Muscle of leg (tissue), 3 donors: ENCODE measurements at regions not wholly inside any gene's neighbourhood (a gene's known extent, or its start where the extent isn't known, plus 50 kb on each side); places are given as distances from the start of the nearest gene placed in this dataset.

Source experiments
- DNase-seq: peaks from one replicate; pipeline ENCODE4 v3.0.0; 2013
- H3K27ac ChIP-seq: one replicate; pipeline ENCODE4 v1.5.1; 2013; ENCODE audit warnings: mild to moderate bottlenecking, low read length, control low read depth
- H3K27me3 ChIP-seq: one replicate; pipeline ENCODE4 v1.6.1; 2013; ENCODE audit warnings: low read length; ENCODE audit not compliant: control insufficient read depth, insufficient read depth
- H3K36me3 ChIP-seq: one replicate; pipeline ENCODE4 v1.6.1; 2013; ENCODE audit warnings: low read length; ENCODE audit not compliant: control insufficient read depth, insufficient read depth
- H3K4me1 ChIP-seq: one replicate; pipeline ENCODE4 v1.6.1; 2013; ENCODE audit warnings: low read length; ENCODE audit not compliant: control insufficient read depth, insufficient read depth
- H3K4me3 ChIP-seq: one replicate; pipeline ENCODE4 v1.5.1; 2013; ENCODE audit warnings: low read length, control low read depth
- H3K9me3 ChIP-seq: replicated peaks from 2 replicates; pipeline ENCODE4 v1.6.1; 2013; ENCODE audit warnings: low read depth, low read length; ENCODE audit not compliant: control insufficient read depth
- WGBS: methylation state at CpG from one replicate; pipeline ENCODE4 v1.1.5; 2013; ENCODE audit warnings: missing lambda C conversion rate; ENCODE audit not compliant: insufficient coverage; 5-methylcytosine and 5-hydroxymethylcytosine counted together

DNA sequence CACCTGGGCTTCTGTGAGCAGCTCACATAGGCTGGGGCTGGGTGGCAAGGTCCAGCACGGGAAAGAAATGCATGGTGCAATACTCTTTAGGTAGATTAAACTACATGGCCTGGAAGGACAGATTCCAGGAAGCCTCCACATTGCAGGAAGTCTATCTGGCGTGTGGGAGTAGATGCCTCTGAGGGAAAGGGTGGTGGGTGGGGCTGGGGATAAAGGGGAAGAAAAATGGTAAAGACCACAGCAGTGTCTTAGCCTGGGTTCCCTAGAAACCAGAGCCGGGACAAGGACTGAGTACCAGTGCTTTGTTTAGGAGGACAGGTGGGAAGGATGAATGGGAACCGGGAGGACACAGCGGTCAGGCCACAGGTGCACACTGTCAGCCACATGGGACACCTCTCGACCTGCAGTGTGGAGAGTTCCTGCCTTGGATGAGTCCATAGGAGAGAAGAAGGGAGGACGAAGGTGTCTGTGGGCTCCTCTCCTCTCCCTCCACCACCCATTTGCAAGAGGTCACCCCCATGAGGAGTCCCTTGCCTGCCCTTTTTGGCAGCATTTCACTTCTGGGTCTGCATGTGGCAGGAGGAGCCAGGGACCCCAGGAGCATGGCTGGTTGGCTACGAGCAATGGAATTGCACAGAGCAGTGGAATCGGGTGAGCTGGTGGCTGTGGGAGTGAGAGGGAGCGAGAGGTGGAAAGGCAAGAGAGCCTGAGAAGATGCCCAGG is 91.5 kb upstream of the HS6ST1 start:
- Histone ChIP-seq H3K36me3 (no peaks in the 10 kb centered on the region), H3K27me3 (no peaks in the 10 kb centered on the region), H3K9me3 (no peaks in the 10 kb centered on the region), H3K4me3 (no peak overlapping the region), H3K27ac (no peak overlapping the region), H3K4me1 (peaks cover 17% of the 10 kb centered on the region)
- DNase-seq = no peak
- 90% methylated on average over 7 of the region's 10 CpGs for WGBS

GRCh38 chr2:128410758-128411215 is 92.1 kb upstream of the HS6ST1 start:
- Histone ChIP-seq H3K27me3 (no peaks in the 10 kb centered on the region), H3K36me3 (no peaks in the 10 kb centered on the region), H3K9me3 (no peaks in the 10 kb centered on the region), H3K4me3 (no peak overlapping the region), H3K27ac (no peak overlapping the region), H3K4me1 (peaks cover 17% of the 10 kb centered on the region)
- DNase-seq = no peak
- WGBS = 88% methylated on average over 6 of the region's 8 CpGs

DNA sequence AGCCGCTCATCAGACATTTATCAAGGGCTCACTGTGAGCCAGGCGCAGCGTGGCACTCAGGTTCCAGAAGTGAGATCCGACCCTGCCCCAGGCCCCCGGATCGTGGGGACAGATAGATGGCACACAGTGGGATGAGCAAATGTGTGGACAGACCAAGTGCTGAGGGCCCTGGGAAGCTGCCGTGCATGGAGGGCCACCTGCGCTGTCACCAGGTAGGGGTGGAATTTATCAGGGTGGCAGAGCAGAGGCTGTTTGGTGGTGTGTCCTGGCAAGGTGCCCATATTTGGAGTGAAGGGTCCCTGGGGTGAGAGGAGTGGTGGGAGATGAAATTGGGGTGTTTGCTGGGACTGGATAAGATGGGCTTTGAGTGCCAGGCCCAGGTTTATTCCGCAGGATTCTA is 92.8 kb upstream of the HS6ST1 start:
- 89% methylated on average over 8 of the region's 9 CpGs for WGBS
- no peaks in the 10 kb centered on the region for H3K9me3 ChIP-seq

DNA sequence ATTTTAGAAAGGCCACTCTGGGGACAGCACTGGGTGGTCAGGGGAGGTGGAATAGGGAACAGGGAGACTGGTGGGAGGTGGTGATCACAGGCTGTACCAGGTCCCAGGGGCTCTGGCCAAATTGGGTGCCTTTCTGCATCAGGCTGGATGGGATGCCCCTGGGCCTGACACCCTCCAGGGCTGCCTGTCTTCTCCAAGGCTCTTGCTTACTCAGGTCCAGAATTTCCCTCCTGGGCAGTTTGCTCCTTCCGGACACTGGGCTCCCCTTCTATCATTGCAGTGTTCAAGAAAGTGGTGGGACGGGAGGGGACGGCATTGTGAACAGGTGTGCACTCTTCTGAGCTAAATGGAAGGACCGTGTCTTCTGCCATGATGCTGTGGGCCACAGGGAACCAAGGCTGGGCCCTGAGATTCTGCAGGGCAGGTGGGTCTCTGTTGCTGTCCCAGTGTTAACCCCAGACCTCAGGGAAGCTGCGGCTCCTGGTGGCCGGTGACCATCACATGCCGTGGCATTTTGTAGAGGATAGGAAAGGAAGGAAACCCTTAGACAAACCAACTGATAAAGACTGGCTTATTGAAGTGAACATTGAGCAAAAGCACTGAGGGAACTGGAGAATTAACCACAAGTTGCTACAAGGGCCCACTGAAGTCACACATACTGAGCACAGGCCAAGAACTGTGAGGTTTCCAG is 93.7 kb upstream of the HS6ST1 start:
- 85% methylated on average over 4 of the region's 7 CpGs for WGBS
- Histone ChIP-seq H3K4me1 (peaks cover 12% of the 10 kb centered on the region), H3K4me3 (no peak overlapping the region), H3K27ac (no peak overlapping the region), H3K9me3 (no peaks in the 10 kb centered on the region), H3K36me3 (no peaks in the 10 kb centered on the region), H3K27me3 (no peaks in the 10 kb centered on the region)
- DNase-seq = no peak

More for the DNA sequence above, 92.8 kb upstream of the HS6ST1 start:
- Histone ChIP-seq H3K27ac (no peak overlapping the region), H3K27me3 (no peaks in the 10 kb centered on the region), H3K36me3 (no peaks in the 10 kb centered on the region), H3K4me1 (peaks cover 14% of the 10 kb centered on the region), H3K4me3 (no peak overlapping the region)
- DNase-seq = no peak

- no peak overlapping the region for H3K4me3 ChIP-seq
- H3K4me1 ChIP-seq = peaks cover 12% of the 10 kb centered on the region
- DNase-seq = no peak
- H3K36me3 ChIP-seq = no peaks in the 10 kb centered on the region
- H3K27ac ChIP-seq = no peak overlapping the region
- no peaks in the 10 kb centered on the region for H3K27me3 ChIP-seq
- WGBS = 75% methylated on average over 5 of the region's 10 CpGs
- no peaks in the 10 kb centered on the region for H3K9me3 ChIP-seq
These were observed 94.5 kb upstream of the HS6ST1 start for GRCh38 chr2:128413014-128413717.

DNA sequence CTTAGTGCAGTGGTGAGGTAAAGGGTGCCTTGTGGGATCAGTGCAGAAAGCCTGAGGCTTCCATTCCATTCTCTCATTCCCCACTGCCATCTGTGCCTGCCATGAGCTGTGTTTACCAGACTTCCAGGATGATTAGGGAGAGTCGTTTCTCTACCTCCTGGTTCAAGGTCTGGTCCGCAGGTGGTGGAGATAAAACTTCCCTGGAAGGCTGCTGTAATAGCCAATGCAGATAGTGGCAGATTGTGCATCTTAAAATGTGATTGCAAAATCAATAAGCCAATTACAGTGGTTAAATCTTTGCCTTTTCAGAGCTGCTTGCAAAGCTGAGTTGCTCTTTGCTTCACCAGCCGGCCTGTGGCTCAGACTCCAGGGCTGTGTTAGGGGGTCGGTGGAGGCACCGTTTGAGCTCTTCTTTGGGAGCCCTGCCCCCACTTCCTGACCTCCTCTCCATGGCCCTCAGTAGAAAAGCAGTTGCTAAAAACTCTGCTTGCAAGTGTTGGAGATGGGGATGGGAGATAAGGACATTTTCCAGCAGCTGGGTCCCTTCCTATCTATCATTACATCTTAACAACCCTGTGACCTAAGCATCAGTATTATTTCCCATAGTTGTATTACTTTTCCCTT is 95.2 kb upstream of the HS6ST1 start:
- no peak for DNase-seq
- 0% methylated on average over 1 of the region's 5 CpGs for WGBS
- Histone ChIP-seq H3K27ac (no peak overlapping the region), H3K27me3 (no peaks in the 10 kb centered on the region), H3K4me3 (no peak overlapping the region), H3K36me3 (no peaks in the 10 kb centered on the region), H3K4me1 (peaks cover 5% of the 10 kb centered on the region), H3K9me3 (no peaks in the 10 kb centered on the region)

- no peak overlapping the region for H3K4me3 ChIP-seq
- no peak for DNase-seq
- no peaks in the 10 kb centered on the region for H3K36me3 ChIP-seq
- no peaks in the 10 kb centered on the region for H3K9me3 ChIP-seq
- H3K4me1 ChIP-seq = peaks cover under 1% of the 10 kb centered on the region
- no peak overlapping the region for H3K27ac ChIP-seq
- H3K27me3 ChIP-seq = no peaks in the 10 kb centered on the region
- WGBS = 100% methylated on average over 2 of the region's 3 CpGs
These were observed 95.7 kb upstream of the HS6ST1 start for GRCh38 chr2:128414351-128414750.

- WGBS = 100% methylated on average over 1 of the region's 4 CpGs
- H3K27ac ChIP-seq = no peak overlapping the region
- H3K36me3 ChIP-seq = no peaks in the 10 kb centered on the region
- no peaks in the 10 kb centered on the region for H3K9me3 ChIP-seq
- no peak for DNase-seq
- no peaks in the 10 kb centered on the region for H3K4me1 ChIP-seq
- no peak overlapping the region for H3K4me3 ChIP-seq
- no peaks in the 10 kb centered on the region for H3K27me3 ChIP-seq
These were observed 96.5 kb upstream of the HS6ST1 start for GRCh38 chr2:128414946-128415778.

DNA sequence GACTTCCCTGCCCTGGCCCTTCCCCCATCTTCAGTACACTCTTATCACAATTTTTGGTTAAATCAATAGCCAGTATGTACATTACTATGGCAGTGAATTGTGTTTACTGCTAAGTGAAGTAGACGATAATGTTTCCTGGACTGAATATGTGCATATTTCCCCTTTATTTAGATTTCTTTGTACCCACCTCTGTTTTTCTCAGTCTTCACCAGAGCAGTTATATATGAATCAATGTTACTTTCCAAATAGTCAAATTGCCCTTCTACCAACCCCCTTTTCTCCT is 97.1 kb upstream of the HS6ST1 start:
- Histone ChIP-seq H3K27me3 (no peaks in the 10 kb centered on the region), H3K9me3 (no peaks in the 10 kb centered on the region), H3K36me3 (no peaks in the 10 kb centered on the region), H3K27ac (no peak overlapping the region), H3K4me3 (no peak overlapping the region), H3K4me1 (no peaks in the 10 kb centered on the region)
- WGBS = no CpG with 5 or more reads among the region's 1 CpG
- no peak for DNase-seq
